Caco-2 (cell line): ENCODE measurements at regions not wholly inside any gene's neighbourhood (a gene's known extent, or its start where the extent isn't known, plus 50 kb on each side); places are given as distances from the start of the nearest gene placed in this dataset.

Experiments
- BruUV-seq: library from RNA; stranded (reverse); fragments of 400-500 nt; replicated peaks from 2 replicates; lab custom pipeline; 2021; lab: Mats Ljungman, UMichigan
- CTCF ChIA-PET: fragments of 300-600 bp; sonication (Branson Sonifier 250); formaldehyde crosslinking; loops from one replicate; lab custom pipeline; 2022; ENCODE audit warnings: antibody characterized with exemption; lab: Charles Lee
- POLR2A ChIA-PET: fragments of 300-600 bp; sonication (Branson Sonifier 250); formaldehyde crosslinking; loops from one replicate; lab custom pipeline; 2022; ENCODE audit warnings: antibody characterized with exemption; lab: Charles Lee
- DNase-seq, 2 experiments: peaks; one replicate each; pipeline versions ENCODE4 v3.0.0 to v3.0.0-alpha.2; 2020 to 2022
- H3K27me3 ChIP-seq: replicated peaks from 2 replicates; pipeline ENCODE4 v1.6.0; 2011; ENCODE audit warnings: low read length; ENCODE audit not compliant: control insufficient read depth, insufficient read depth
- H3K36me3 ChIP-seq: 2 replicates; pipeline ENCODE4 v1.5.1; 2011; ENCODE audit warnings: low read length; ENCODE audit not compliant: control insufficient read depth, insufficient read depth
- H3K4me1 ChIP-seq: fragments of 250-450 bp; sonication (Bioruptor Pico); 2 replicates; pipeline ENCODE4 v1.5.1; 2020; ENCODE audit warnings: mild to moderate bottlenecking
- H3K4me3 ChIP-seq: 2 replicates; pipeline ENCODE4 v1.5.1; 2011; ENCODE audit warnings: low read depth, mild to moderate bottlenecking, control low read depth, low read length
- H3K9me3 ChIP-seq: fragments of 250-450 bp; sonication (Bioruptor Pico); 2 replicates; pipeline ENCODE4 v1.5.1; 2020; ENCODE audit warnings: mild to moderate bottlenecking, moderate library complexity
- H3K27ac Mint-ChIP-seq: one replicate; pipeline ENCODE4 v1.8.0; 2022; ENCODE audit warnings: mixed read lengths; ENCODE audit not compliant: unreplicated experiment
- H3K27me3 Mint-ChIP-seq: one replicate; pipeline ENCODE4 v1.8.0; 2022; ENCODE audit warnings: mixed read lengths; ENCODE audit not compliant: insufficient read depth, unreplicated experiment
- H3K36me3 Mint-ChIP-seq: one replicate; pipeline ENCODE4 v1.8.0; 2022; ENCODE audit warnings: mild to moderate bottlenecking, mixed read lengths; ENCODE audit not compliant: insufficient read depth, unreplicated experiment
- H3K4me1 Mint-ChIP-seq: one replicate; pipeline ENCODE4 v1.8.0; 2022; ENCODE audit warnings: low read depth, mixed read lengths; ENCODE audit not compliant: unreplicated experiment
- H3K4me3 Mint-ChIP-seq: one replicate; pipeline ENCODE4 v1.8.0; 2022; ENCODE audit warnings: mild to moderate bottlenecking, moderate library complexity, mixed read lengths; ENCODE audit not compliant: unreplicated experiment
- H3K9me3 Mint-ChIP-seq: one replicate; pipeline ENCODE4 v1.8.0; 2022; ENCODE audit warnings: mixed read lengths; ENCODE audit not compliant: unreplicated experiment
- CTCF ChIP-seq, 2 experiments: fragments of 200-600 bp in 1 of 2; IDR thresholded peaks; 1 replicate in 1 of 2; 2 replicates in 1 of 2; pipeline versions ENCODE4 v1.5.1 to v1.8.0; 2011 to 2022; ENCODE audit warnings: antibody characterized with exemption in 1 of 2, control low read depth in 1 of 2, inconsistent platforms in 1 of 2, low read depth in 1 of 2, low read length in 1 of 2, mild to moderate bottlenecking in 1 of 2, moderate library complexity in 1 of 2; ENCODE audit not compliant: insufficient read depth in 1 of 2, severe bottlenecking in 1 of 2, unreplicated experiment in 1 of 2
- intact Hi-C: fragments of 100-400 bp; cut with micrococcal nuclease; formaldehyde crosslinking; loops from one replicate; pipeline ENCODE4 v1.10.0; 2022; ENCODE audit not compliant: unreplicated experiment

GRCh38 chrX:107537815-107538214 lies 88.4 kb downstream of the FRMPD3 start:
- no peaks in the 10 kb centered on the region for H3K27me3 ChIP-seq
- Mint-ChIP-seq H3K27ac (no peak overlapping the region), H3K4me3 (no peak overlapping the region), H3K27me3 (peaks cover 9% of the 10 kb centered on the region), H3K36me3 (peaks cover 5% of the 10 kb centered on the region), H3K4me1 (peaks cover 3% of the 10 kb centered on the region), H3K9me3 (no peaks in the 10 kb centered on the region)
- peak in 1 of 2 experiments; percentile 30 for DNase-seq
- TF ChIP-seq CTCF (IDR thresholded peaks at IDR 0.05; ENCODE audit: insufficient read depth in 1 of 2, low read depth in 1 of 2, low read length in 1 of 2, severe bottlenecking in 1 of 2, unreplicated experiment in 1 of 2): no peak
- intact Hi-C loops: loop anchor here (1.0 to 10.0 kb wide), 2 partner anchors 91 to 237 kb away; partner anchors contain the start of genes NCBP2L and TSC22D3
- ChIA-PET POLR2A (no interaction called here), CTCF (interaction anchor here (0.6 kb wide), 1 partner anchor 403 kb away, joined by 3 read pairs; no protein-coding TSS in a partner anchor)
- no peaks in the 10 kb centered on the region for H3K9me3 ChIP-seq
- H3K36me3 ChIP-seq: no peaks in the 10 kb centered on the region
- no peak overlapping the region for H3K4me3 ChIP-seq
- no TSS peak for BruUV-seq
- H3K4me1 ChIP-seq: no peaks in the 10 kb centered on the region

- Histone ChIP-seq H3K9me3 (no peaks in the 10 kb centered on the region), H3K4me3 (no peak overlapping the region), H3K27me3 (no peaks in the 10 kb centered on the region), H3K4me1 (no peaks in the 10 kb centered on the region), H3K36me3 (no peaks in the 10 kb centered on the region)
- TF ChIP-seq CTCF (IDR thresholded peaks at IDR 0.05; ENCODE audit: insufficient read depth in 1 of 2, low read depth in 1 of 2, low read length in 1 of 2, severe bottlenecking in 1 of 2, unreplicated experiment in 1 of 2): no peak
- BruUV-seq: no TSS peak
- Mint-ChIP-seq H3K36me3 (peaks cover 5% of the 10 kb centered on the region), H3K27me3 (peaks cover 5% of the 10 kb centered on the region), H3K9me3 (no peaks in the 10 kb centered on the region), H3K4me3 (no peak overlapping the region), H3K27ac (no peak overlapping the region), H3K4me1 (peaks cover 6% of the 10 kb centered on the region)
- ChIA-PET POLR2A (no interaction called here), CTCF (no interaction called here)
- DNase-seq: no peak
- intact Hi-C loops: no loop called here
These were observed 87.1 kb upstream of the PRPS1 start for GRCh38 chrX:107541244-107541643.

GRCh38 chrX:107542040-107542439 lies 86.3 kb upstream of the PRPS1 start:
- Histone ChIP-seq H3K27me3 (no peaks in the 10 kb centered on the region), H3K36me3 (no peaks in the 10 kb centered on the region), H3K9me3 (no peaks in the 10 kb centered on the region), H3K4me3 (no peak overlapping the region), H3K4me1 (no peaks in the 10 kb centered on the region)
- no TSS peak for BruUV-seq
- Mint-ChIP-seq H3K27ac (no peak overlapping the region), H3K4me1 (peaks cover 6% of the 10 kb centered on the region), H3K9me3 (no peaks in the 10 kb centered on the region), H3K27me3 (peaks cover 4% of the 10 kb centered on the region), H3K4me3 (no peak overlapping the region), H3K36me3 (peaks cover 5% of the 10 kb centered on the region)
- ChIA-PET POLR2A (no interaction called here), CTCF (no interaction called here)
- intact Hi-C loops: loop anchor here (1.0 kb wide), 1 partner anchor 517 kb away; no protein-coding TSS in a partner anchor
- TF ChIP-seq CTCF (IDR thresholded peaks at IDR 0.05; ENCODE audit: insufficient read depth in 1 of 2, low read depth in 1 of 2, low read length in 1 of 2, severe bottlenecking in 1 of 2, unreplicated experiment in 1 of 2): no peak
- no peak for DNase-seq
